ENCODE measurements at regions not wholly inside any gene's neighbourhood (a gene's known extent, or its start where the extent isn't known, plus 50 kb on each side); places are given as distances from the start of the nearest gene placed in this dataset.

DNA sequence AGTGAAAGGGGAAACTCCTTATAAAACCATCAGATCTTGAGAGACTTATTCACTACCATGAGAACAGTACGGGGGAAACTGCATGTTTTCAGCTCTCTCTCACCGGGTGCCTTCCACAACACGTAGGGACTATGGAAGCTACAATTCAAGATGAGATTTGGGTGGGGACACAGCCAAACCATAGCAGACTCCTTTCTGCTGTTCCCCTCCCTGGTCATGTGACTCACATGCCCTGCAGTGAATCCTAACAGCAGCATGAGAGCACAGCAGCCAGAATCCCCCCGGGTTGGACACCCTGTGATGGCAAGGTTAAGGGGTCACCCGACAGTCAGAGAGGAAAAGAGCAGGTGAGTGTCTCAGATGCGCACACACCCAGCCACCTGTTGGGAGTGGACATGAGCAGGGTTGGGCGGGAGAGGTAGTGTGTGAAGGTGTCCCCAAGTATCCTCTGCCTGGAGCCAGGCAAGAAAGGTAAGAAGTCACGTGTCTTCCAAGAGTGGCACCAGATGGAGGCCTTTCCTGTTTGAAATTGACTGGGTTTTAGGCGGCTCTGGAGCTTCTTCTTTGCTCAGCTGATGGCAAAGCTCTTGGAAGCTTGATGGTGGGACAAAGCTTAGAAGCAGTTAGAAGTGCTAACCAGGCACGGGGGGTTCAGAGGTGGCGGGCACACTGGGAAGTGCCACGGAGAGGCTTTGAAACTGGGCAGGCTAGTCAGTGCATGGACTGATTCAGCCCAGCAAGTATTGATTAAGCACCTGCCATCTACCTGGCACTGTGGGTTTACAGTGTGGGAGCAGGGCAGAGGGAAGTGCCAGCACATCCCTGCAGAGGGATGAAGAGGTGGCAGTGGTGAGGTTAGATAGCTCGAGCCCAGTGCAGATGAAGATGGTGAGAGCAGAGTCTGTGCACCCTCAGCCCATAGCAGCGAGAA is 68.7 kb downstream of the RHOB start:
- H3K27me3 ChIP-seq (ENCODE audit: control insufficient read depth, insufficient read depth, low read length, poor library complexity, severe bottlenecking) = no peaks in the 10 kb centered on the region
- WGBS, 2 experiments (ENCODE audit: insufficient coverage in 1 of 2, insufficient read length in 1 of 2) = 86 to 87% methylated on average over 11 to 14 of the region's 14 CpGs
- Mint-ChIP-seq H3K27ac (no peak overlapping the region), H3K9me3 (peaks cover 7% of the 10 kb centered on the region), H3K36me3 (ENCODE audit: low read depth) (no peaks in the 10 kb centered on the region), H3K4me3 (no peak overlapping the region), H3K27me3 (ENCODE audit: insufficient read depth) (peaks cover 14% of the 10 kb centered on the region), H3K4me1 (peaks cover 4% of the 10 kb centered on the region)
- no peak for DNase-seq
- H3K9me3 ChIP-seq (ENCODE audit: control insufficient read depth, low read length) = no peaks in the 10 kb centered on the region
- H3K9ac ChIP-seq (ENCODE audit: extremely low read depth, low read length, poor library complexity, severe bottlenecking) = no peak overlapping the region
- no peaks in the 10 kb centered on the region for H3K4me1 ChIP-seq (ENCODE audit: control insufficient read depth, insufficient read depth, low read length)
- H3K4me3 ChIP-seq (ENCODE audit: low read length) = no peak overlapping the region
- H3K27ac ChIP-seq (ENCODE audit: low read depth, low read length) = no peak overlapping the region
- no peaks in the 10 kb centered on the region for H3K36me3 ChIP-seq (ENCODE audit: control insufficient read depth, insufficient read depth, low read length)
- TF ChIP-seq, protein P1, sequence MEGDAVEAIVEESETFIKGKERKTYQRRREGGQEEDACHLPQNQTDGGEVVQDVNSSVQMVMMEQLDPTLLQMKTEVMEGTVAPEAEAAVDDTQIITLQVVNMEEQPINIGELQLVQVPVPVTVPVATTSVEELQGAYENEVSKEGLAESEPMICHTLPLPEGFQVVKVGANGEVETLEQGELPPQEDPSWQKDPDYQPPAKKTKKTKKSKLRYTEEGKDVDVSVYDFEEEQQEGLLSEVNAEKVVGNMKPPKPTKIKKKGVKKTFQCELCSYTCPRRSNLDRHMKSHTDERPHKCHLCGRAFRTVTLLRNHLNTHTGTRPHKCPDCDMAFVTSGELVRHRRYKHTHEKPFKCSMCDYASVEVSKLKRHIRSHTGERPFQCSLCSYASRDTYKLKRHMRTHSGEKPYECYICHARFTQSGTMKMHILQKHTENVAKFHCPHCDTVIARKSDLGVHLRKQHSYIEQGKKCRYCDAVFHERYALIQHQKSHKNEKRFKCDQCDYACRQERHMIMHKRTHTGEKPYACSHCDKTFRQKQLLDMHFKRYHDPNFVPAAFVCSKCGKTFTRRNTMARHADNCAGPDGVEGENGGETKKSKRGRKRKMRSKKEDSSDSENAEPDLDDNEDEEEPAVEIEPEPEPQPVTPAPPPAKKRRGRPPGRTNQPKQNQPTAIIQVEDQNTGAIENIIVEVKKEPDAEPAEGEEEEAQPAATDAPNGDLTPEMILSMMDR (conservative IDR thresholded peaks at IDR 0.05) = no peak

DNA sequence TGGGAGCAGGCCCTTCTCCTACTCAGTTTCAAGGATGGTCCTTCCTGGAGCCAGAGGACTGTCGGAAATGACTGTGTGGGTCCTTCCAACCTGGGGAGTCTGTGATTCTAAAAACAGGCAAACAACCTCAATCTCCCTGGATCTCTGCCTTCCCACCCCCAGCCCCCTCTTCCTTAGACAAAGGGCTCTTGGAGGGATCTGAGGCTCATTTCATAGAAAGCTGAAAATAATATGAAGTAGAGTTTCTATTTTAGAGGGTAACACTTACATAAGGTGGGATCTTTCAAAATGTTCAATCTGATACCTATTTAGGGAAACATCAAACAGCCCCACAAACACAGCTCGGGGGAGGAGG is 69.4 kb downstream of the RHOB start:
- H3K27me3 Mint-ChIP-seq (ENCODE audit: insufficient read depth) = peaks cover 15% of the 10 kb centered on the region
- H3K27ac ChIP-seq (ENCODE audit: low read depth, low read length) = no peak overlapping the region
- H3K9me3 ChIP-seq (ENCODE audit: control insufficient read depth, low read length) = no peaks in the 10 kb centered on the region
- no peak overlapping the region for H3K4me3 Mint-ChIP-seq
- H3K4me1 ChIP-seq (ENCODE audit: control insufficient read depth, insufficient read depth, low read length) = no peaks in the 10 kb centered on the region
- H3K9ac ChIP-seq (ENCODE audit: extremely low read depth, low read length, poor library complexity, severe bottlenecking) = no peak overlapping the region
- no peak overlapping the region for H3K27ac Mint-ChIP-seq
- H3K27me3 ChIP-seq (ENCODE audit: control insufficient read depth, insufficient read depth, low read length, poor library complexity, severe bottlenecking) = no peaks in the 10 kb centered on the region
- H3K9me3 Mint-ChIP-seq = peaks cover 7% of the 10 kb centered on the region
- TF ChIP-seq, protein P1 (conservative IDR thresholded peaks at IDR 0.05) = no peak
- no peak for DNase-seq
- 97% methylated on average over 2 of the region's 2 CpGs; no CpG with 5 or more reads in 1 of the 2 experiments for WGBS, 2 experiments (ENCODE audit: insufficient coverage in 1 of 2, insufficient read length in 1 of 2)
- H3K4me3 ChIP-seq (ENCODE audit: low read length) = no peak overlapping the region
- H3K4me1 Mint-ChIP-seq = peaks cover 4% of the 10 kb centered on the region
- no peaks in the 10 kb centered on the region for H3K36me3 Mint-ChIP-seq (ENCODE audit: low read depth)
- H3K36me3 ChIP-seq (ENCODE audit: control insufficient read depth, insufficient read depth, low read length) = no peaks in the 10 kb centered on the region

DNA sequence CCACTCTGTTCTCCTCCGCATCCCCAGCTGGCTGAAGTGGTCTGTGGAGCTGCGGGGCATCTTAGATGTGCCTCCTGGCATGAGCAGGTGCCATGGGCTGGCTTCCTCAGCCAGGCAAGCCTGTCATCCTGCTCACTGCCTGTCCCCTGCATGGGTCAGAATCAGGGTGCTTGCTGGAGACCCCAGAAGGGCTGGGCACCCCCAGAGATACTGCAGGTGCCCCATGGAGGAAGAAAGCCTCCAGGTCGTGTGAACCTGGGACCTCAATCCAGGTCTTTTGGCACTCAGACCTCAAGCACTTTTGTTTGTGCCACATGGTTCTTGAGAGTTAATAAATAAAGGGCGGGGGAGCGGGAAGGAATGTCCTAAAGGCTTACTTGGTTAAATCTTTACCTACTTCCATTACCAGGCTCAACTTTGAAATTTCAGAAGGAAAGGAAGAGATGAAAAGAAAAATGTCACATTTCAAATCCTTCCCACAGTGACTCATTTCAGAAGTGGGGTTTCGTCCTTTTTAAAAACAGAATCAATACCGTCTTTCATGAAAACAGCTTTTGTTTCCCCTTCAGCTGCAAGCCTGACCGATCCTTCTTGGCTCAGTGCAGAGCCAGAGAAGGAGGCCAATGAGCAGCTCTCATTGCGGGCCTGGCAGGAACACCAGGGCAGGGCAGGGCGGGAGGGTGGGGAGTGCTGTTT is 69.9 kb downstream of the RHOB start:
- 83 to 85% methylated on average over 1 to 10 of the region's 10 CpGs for whole genome bisulfite sequencing, 2 experiments (ENCODE audit: insufficient coverage in 1 of 2, insufficient read length in 1 of 2)
- H3K4me3 Mint-ChIP-seq = no peak overlapping the region

More for the DNA sequence above, 69.9 kb downstream of the RHOB start:
- Mint-ChIP-seq H3K36me3 (ENCODE audit: low read depth) (no peaks in the 10 kb centered on the region), H3K9me3 (peaks cover 7% of the 10 kb centered on the region), H3K4me1 (peaks cover 4% of the 10 kb centered on the region), H3K27ac (no peak overlapping the region), H3K27me3 (ENCODE audit: insufficient read depth) (peaks cover 20% of the 10 kb centered on the region)
- no peaks in the 10 kb centered on the region for H3K36me3 ChIP-seq (ENCODE audit: control insufficient read depth, insufficient read depth, low read length)
- no peak overlapping the region for H3K9ac ChIP-seq (ENCODE audit: extremely low read depth, low read length, poor library complexity, severe bottlenecking)
- TF ChIP-seq, protein P1 (conservative IDR thresholded peaks at IDR 0.05) = no peak
- no peak overlapping the region for H3K27ac ChIP-seq (ENCODE audit: low read depth, low read length)
- no peak overlapping the region for H3K4me3 ChIP-seq (ENCODE audit: low read length)
- no peaks in the 10 kb centered on the region for H3K27me3 ChIP-seq (ENCODE audit: control insufficient read depth, insufficient read depth, low read length, poor library complexity, severe bottlenecking)
- DNase-seq = no peak
- no peaks in the 10 kb centered on the region for H3K9me3 ChIP-seq (ENCODE audit: control insufficient read depth, low read length)
- no peaks in the 10 kb centered on the region for H3K4me1 ChIP-seq (ENCODE audit: control insufficient read depth, insufficient read depth, low read length)

Data from endodermal cell (in vitro differentiated cells).